ENCODE measurements at regions not wholly inside any gene's neighbourhood (a gene's known extent, or its start where the extent isn't known, plus 50 kb on each side); places are given as distances from the start of the nearest gene placed in this dataset.

DNA sequence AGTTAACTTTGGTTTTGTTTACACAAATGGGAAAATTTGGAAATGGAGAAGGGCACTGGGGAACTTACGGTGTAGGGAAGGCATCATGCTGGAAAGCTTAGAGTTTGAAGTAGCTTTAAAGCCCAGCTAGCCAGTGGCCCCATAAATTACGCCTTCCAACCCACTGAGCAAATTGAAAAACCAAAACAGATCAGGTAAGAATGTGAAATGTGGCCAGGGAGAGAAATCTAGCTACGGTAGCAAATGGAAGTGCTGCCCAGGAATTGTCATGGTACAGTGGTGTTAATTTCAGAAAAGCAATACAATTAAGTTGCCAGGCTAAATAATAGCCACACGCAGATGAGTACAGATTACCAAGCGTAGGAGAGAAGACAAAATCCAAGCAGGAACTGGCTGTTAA, 654.8 kb downstream of the PRELID2 start:
- TF ChIP-seq GATA1 (IDR thresholded peaks at IDR 0.05; ENCODE audit: low read depth, low read length) (no peak), POLR2A (IDR thresholded peaks at IDR 0.05; ENCODE audit: low read length) (no peak)
- no peak for DNase-seq

DNA sequence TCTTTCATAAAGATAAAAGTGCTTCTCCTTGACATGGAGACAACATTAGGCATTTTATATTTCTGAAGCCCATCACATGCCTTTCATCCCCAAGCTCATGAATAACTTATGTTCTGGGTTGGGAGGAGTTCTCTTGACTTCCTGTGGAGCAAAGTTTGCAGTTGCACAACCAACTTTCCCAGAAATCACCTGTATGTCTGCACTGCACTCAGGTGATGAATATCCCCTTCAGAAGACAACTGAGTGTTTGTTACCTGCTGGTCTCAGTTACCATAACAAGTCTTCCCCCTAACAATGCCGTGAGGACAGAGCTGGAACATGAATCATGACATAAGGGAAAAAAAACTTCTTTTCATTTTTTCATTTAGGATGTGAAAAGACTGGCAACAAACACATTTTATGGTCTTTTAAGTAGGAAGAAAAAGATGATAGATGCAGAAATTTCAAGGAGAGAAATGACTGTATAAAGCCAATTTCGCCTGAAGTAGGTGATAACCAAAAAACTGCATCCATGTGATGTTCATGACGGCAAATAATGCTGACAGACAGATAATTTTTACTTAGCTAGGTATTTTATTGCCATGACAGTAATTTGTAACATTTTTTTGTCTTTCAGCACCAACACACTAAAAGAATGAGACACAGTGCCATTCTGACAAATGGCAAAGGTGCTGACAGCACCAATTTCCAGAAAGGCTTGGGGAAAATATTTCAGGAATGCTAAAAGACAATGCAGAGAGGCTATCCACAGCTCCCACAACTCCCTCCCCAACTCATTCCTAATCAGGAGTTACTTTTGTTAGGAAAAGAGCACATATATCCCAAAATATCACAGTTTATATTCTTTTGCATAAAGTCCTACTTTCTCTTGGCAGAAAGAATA, 656.3 kb downstream of the PRELID2 start:
- TF ChIP-seq GATA1 (IDR thresholded peaks at IDR 0.05; ENCODE audit: low read depth, low read length) (no peak), POLR2A (IDR thresholded peaks at IDR 0.05; ENCODE audit: low read length) (no peak)
- DNase-seq: no peak

DNA sequence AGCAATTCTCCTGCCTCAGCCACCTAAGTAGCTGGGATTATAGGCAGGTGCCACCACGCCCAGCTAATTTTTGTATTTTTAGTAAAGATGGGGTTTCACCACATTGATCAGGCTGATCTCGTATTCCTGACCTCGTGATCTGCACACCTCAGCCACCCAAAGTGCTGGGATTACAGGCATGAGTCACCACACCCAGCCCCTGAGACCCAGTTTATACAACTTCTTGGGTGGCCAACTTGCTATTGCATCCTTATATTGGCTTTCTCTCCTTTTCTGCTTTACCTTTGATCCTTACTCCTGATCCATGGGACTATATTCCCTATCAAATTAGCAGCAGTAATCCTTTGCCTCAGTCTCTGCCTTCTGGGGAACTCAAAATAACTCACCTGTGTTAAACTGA, 659.1 kb downstream of the PRELID2 start:
- TF ChIP-seq POLR2A (IDR thresholded peaks at IDR 0.05; ENCODE audit: low read length): no peak
- no peak for TF ChIP-seq GATA1 (IDR thresholded peaks at IDR 0.05; ENCODE audit: low read depth, low read length)
- DNase-seq: no peak

DNA sequence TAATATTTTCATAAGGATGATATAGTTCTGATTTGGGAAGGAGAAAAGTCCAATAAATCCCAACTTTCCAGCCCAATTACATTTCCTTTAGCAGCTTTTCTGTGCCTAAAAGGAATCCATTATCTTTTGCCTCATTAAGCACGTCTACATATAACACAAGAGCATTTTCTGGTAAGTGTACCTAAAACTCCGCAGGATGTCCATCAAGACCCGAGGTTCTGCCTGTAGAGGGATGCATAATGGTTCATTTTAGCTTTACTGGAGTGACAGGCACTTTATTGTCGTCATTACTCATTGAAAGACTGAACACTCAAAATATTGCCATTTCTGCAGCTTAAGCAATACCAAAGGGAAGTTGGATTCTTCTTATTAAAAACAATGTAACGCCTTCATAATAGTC, 669.0 kb downstream of the PRELID2 start:
- no peak for DNase-seq
- TF ChIP-seq POLR2A (IDR thresholded peaks at IDR 0.05; ENCODE audit: low read length) (no peak), GATA1 (IDR thresholded peaks at IDR 0.05; ENCODE audit: low read depth, low read length) (no peak)

DNA sequence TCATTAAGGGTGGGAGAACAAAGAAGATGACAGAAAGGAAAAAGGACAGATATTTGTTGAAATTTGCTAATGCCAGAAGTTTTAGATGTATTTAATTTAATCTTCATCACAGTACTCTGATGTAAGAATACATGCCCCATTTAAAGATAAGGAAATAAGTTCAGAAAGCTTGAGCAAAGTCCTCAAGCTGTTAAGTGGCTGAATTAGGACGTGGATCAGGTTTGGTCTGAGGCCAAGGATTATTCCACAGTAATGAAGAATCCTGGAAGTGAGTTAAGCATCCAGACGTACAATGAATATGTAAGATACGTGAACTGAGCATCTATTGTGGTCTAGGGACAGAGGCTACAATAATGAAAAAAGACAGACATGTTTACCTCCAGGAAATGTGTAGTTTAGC, 671.3 kb downstream of the PRELID2 start:
- no peak for DNase-seq
- TF ChIP-seq GATA1 (IDR thresholded peaks at IDR 0.05; ENCODE audit: low read depth, low read length) (no peak), POLR2A (IDR thresholded peaks at IDR 0.05; ENCODE audit: low read length) (no peak)

DNA sequence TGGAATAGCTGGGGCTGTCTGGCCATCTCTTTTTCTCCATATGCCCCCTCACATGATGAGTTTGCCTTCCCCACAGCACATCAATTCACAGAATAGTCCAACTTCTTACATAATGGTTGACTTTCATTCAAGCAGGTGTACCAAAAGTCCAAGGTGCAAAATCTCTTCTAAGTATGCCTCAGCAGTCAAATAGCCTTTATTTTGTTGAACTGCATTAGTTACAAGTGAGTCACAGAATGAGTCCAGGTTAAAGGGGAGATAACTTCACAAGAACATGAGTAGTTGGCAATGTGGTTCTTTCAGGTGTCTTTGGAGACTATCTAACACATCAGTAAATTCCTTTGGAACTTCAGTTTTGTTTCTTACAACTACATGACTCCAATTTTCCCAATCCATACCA, 672.5 kb downstream of the PRELID2 start:
- TF ChIP-seq GATA1 (IDR thresholded peaks at IDR 0.05; ENCODE audit: low read depth, low read length): no peak
- no peak for TF ChIP-seq POLR2A (IDR thresholded peaks at IDR 0.05; ENCODE audit: low read length)
- DNase-seq: no peak

DNA sequence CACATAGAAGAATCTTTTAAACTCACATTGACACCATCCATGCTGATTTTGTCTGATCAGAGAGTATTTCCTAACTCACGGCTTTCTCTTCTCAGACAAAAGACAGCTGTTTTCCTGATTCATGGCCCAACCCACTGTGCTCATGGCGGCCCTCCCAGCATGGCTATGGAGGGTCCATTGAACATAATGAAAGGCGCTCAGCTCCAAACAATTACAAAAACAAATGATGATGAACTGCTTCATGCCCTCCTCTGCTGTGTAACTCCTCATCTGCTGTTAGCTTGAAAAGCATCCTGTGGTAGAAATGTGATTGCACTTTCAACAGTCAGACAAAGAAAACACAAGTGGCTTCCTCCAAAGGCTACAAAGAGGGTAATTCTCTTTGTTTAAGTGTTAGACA, 673.8 kb downstream of the PRELID2 start:
- TF ChIP-seq GATA1 (IDR thresholded peaks at IDR 0.05; ENCODE audit: low read depth, low read length): no peak
- no peak for TF ChIP-seq POLR2A (IDR thresholded peaks at IDR 0.05; ENCODE audit: low read length)
- DNase-seq: no peak

DNA sequence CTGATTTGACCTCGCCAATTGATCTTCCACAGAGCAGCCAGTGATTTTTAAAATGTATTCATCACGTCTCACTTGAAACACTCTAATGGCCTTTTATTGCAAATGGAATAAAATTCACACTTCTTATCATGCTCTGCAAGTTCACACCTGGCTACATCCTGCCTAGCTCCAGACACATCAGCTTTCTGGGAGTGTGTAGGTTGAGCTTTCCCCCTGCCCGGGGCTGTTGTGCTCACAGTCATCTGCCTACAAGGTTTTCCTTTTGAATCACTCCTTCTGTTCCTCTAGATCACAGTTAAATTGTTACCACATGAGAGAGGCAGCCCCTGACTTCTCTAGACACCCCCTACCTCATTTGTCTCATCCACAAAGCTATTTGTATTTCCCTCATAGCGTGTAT, 674.5 kb downstream of the PRELID2 start:
- no peak for DNase-seq
- TF ChIP-seq GATA1 (IDR thresholded peaks at IDR 0.05; ENCODE audit: low read depth, low read length): no peak
- no peak for TF ChIP-seq POLR2A (IDR thresholded peaks at IDR 0.05; ENCODE audit: low read length)

DNA sequence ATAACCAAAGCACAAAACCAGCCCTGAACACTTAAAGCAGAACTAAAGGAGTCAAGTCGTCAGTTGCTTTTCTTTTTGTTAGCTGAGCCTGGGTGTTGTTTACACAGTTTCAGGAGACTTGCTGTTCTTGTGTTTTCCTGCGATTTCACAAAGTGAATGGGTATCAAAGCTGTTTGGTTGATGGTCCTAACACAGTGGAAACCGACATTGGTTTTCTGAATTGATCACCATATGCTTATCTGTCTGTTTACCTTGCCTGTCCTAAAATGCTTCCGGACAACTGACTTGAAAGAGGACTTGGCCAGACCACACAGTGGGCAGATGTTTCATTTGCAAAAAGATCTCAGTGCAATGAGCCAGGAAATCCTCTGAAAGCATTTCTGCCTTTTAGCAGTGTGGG, 676.4 kb downstream of the PRELID2 start:
- TF ChIP-seq GATA1 (IDR thresholded peaks at IDR 0.05; ENCODE audit: low read depth, low read length): no peak
- TF ChIP-seq POLR2A (IDR thresholded peaks at IDR 0.05; ENCODE audit: low read length): no peak
- DNase-seq: no peak

DNA sequence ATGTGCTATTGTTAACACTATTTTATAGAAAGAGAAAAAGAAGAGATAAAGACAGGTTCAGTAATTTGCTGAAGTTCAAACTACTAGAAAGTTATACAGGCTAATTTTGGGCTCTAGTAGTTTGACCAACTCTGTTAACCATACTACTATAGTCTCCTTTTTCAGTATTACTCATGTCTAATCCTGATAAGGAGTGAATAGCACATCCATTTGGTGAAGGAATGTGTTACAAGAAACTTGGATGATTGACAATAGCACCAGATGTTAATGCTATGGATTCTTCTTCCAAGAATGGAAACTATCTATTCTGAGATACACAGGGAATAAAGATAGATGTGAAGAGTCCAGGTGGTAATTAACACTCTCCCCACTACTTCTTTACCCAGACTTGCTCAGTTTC, 677.3 kb downstream of the PRELID2 start:
- TF ChIP-seq POLR2A (IDR thresholded peaks at IDR 0.05; ENCODE audit: low read length) (no peak), GATA1 (IDR thresholded peaks at IDR 0.05; ENCODE audit: low read depth, low read length) (no peak)
- DNase-seq: no peak

DNA sequence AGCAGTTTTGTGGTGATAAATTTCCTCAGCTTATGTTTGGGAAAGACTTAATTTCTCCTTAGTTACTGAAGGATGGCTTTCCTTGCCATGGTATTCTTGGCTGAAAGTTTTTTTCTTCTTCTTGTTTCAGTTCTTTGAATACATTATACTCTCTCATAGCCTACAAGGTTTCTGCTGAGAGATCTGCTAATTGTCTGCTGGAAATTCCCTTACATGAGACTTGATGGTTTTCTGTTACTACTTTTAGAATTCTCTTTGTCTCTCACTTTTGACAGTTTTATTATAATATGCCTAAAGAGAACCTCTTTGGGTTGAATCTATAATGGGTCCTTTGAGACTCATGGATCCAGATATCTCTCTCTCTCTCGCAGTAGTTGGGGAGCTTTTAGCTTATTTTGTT, 693.6 kb downstream of the PRELID2 start:
- TF ChIP-seq GATA1 (IDR thresholded peaks at IDR 0.05; ENCODE audit: low read depth, low read length): no peak
- no peak for TF ChIP-seq POLR2A (IDR thresholded peaks at IDR 0.05; ENCODE audit: low read length)

DNA sequence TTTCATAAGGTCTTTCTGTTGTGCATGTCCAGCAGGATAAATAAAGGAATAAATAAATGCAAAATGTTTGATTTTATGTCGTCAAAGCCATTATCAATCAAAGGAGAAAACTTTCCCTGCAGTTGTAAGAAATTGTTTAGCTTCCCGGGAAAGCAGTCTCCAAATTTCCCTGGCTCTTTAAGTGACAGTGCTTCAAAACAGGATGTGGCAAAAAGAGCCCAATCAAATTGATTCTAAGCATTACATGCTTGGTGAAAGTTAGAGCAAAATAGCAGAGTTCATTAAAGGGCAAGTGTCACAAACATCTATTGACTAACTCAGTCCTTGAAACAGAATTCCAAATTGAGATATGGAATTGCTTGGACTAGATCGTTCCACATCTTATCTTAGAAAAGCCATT, 704.1 kb downstream of the PRELID2 start:
- no peak for DNase-seq
- TF ChIP-seq POLR2A (IDR thresholded peaks at IDR 0.05; ENCODE audit: low read length) (no peak), GATA1 (IDR thresholded peaks at IDR 0.05; ENCODE audit: low read depth, low read length) (no peak)

More for the DNA sequence above, 693.6 kb downstream of the PRELID2 start:
- DNase-seq: no peak

DNA sequence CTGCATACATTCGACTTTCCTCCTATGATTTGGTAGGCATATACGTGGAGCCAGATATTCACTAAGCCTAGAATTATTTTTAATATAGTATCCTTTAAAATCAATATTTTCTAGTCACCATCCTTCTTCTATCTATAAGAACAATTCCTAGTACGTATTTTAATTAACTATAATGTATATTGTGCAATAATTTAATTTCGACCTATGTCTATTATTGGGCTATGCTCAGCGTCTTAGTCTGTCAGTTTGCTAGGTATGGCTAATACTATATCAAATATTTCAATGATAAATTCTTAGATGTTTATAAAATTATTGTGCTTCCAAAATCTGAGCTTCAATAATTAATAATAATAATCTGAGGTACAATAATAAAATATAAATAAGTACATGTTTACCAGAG, 705.3 kb downstream of the PRELID2 start:
- DNase-seq: no peak
- no peak for TF ChIP-seq POLR2A (IDR thresholded peaks at IDR 0.05; ENCODE audit: low read length)
- TF ChIP-seq GATA1 (IDR thresholded peaks at IDR 0.05; ENCODE audit: low read depth, low read length): no peak

DNA sequence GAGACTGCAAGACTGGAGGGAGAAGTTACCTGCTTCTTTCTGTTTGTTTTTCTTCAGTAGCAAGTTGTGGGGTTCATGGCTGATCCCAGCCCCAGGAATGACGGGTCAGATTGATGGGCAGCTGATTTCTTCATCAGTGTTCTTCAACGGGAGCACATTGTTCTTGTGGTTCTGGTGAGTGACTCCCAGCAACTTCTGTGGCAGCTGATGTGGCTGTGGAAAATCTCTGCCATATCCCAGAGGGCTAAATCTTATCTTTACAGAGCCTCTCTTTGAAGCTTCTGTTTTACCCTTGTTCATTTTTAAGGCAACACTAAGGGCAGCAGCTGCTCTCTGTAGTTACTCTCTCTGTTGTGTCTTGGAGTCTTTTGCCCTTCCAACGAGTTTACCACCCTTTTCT, 710.3 kb downstream of the PRELID2 start:
- DNase-seq: no peak
- TF ChIP-seq GATA1 (IDR thresholded peaks at IDR 0.05; ENCODE audit: low read depth, low read length) (no peak), POLR2A (IDR thresholded peaks at IDR 0.05; ENCODE audit: low read length) (no peak)

DNA sequence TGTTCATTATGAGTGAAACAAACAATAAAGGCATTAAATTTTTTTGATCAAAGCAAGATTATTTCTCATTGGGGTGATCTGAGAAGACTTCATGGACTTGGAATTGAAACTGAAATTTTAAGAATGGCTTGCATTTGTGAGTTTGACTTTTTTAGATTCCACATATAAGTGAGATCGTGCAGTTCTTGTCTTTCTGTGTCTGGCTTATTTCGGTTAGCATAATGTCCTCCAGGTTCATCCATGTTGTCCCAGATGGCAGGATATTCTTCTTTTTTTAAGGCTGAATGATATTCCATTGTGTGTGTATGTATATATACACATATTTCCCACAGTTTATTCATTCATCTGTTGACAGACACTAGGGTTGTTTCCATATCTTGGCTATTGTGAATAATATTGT, 716.5 kb downstream of the PRELID2 start:
- DNase-seq: no peak
- TF ChIP-seq GATA1 (IDR thresholded peaks at IDR 0.05; ENCODE audit: low read depth, low read length): no peak
- no peak for TF ChIP-seq POLR2A (IDR thresholded peaks at IDR 0.05; ENCODE audit: low read length)
